Stimulated activated CD8-positive, alpha-beta memory T cell treated with anti-CD3 and anti-CD28 coated beads, Interleukin-4, amount 100 ng/mL, for 24 hours (primary cell): ENCODE measurements at regions not wholly inside any gene's neighbourhood (a gene's known extent, or its start where the extent isn't known, plus 50 kb on each side); places are given as distances from the start of the nearest gene placed in this dataset.
"Not testable (repeated sequence)": the region's sequence is repeated elsewhere in the genome, so short reads cannot be mapped to it uniquely, and the experiment has no call there.

ENCODE experiments used
- DNase-seq: peaks from one replicate; pipeline ENCODE4 v3.0.0-alpha.2; 2020; ENCODE audit warnings: low read depth

- no peak for DNase-seq
These were observed 114.5 kb upstream of the LYPLAL1 start for GRCh38 chr1:219058891-219059820.

- DNase-seq: no peak
These were observed 112.9 kb upstream of the LYPLAL1 start for GRCh38 chr1:219060798-219061197.

GRCh38 chr1:219062161-219062560 lies 111.5 kb upstream of the LYPLAL1 start:
- DNase-seq: no peak

DNA sequence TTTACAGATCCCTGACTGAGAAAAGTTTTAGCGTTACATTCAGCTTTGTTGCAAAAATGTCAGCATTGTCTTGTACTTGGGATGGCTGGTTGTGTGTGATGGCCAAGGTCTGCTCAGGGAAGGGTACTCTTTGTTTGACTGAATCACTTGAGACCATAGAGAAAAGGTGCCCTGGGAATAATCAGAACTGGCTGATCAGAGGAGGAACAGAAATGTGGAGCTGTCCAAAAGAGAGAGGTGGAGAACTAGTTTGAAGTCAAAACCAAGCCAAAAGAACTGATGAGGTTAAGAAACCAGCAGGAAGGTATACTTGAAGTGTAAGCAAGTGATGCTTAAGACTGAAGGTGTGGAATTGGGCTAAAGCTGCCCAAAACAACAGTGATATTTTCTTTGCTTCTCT lies 107.6 kb upstream of the LYPLAL1 start:
- no peak for DNase-seq

- DNase-seq: no peak
These were observed 106.9 kb upstream of the LYPLAL1 start for GRCh38 chr1:219066631-219067349.

- no peak for DNase-seq
These were observed 106.3 kb upstream of the LYPLAL1 start for GRCh38 chr1:219067350-219067712.

- not testable (repeated sequence) for DNase-seq
These were observed 103.3 kb upstream of the LYPLAL1 start for GRCh38 chr1:219070395-219070794.

DNA sequence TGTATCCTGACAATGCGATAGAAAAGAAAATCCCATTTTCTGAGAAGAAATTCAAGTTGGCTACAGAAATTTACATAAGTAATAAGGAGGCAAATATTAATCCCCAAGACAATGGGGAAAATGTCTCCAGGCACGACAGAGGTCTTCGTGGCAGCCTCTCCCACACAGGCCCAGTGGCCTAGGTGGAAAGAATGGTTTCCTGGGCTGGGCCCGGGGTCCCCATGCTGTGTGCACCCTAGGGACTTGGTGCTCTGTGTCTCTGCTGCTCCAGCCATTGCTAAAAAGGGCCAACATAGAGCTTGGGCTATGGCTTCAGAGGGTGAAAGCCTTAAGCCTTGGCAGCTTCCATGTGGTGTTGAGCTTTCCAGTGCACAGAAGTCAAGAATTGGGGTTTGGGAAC lies 102.5 kb upstream of the LYPLAL1 start:
- DNase-seq: no peak

GRCh38 chr1:219072329-219072728 lies 101.3 kb upstream of the LYPLAL1 start:
- DNase-seq: no peak

- DNase-seq: no peak
These were observed 99.5 kb upstream of the LYPLAL1 start for GRCh38 chr1:219074084-219074728.

DNA sequence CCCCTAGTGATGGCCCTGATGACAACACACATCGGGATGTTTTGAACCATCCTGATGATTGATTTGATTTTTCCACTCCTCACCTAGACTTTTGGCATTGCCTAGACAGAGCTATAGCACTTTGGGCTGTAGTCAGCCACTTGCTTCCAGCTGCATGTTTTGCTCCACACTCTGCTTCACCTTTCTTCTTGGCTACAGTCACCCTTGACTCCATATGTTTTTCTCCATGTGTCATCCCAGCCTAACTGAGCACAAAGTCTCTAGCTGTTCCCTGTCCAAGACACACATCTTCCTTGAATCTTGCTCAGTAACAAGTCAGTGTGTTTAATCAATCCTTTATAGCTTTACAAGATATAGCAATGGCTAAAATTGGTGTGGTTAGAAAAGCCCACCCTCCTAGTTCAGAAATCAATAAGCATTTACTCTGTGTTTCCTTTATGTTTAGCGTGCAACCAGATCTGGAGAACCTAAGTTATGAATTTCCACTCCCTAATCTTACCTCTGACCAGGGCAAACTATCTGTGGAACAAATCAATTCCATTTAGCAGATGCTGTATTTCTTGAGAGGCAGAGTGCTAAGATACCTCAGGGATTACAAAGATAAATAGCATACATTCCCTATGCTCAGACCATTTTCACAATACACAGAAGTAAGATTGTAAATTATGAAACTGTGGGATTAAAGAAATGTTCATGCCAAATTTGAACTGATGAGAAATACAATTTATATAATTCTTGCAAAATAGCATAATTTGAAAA lies 98.4 kb upstream of the LYPLAL1 start:
- no peak for DNase-seq

DNA sequence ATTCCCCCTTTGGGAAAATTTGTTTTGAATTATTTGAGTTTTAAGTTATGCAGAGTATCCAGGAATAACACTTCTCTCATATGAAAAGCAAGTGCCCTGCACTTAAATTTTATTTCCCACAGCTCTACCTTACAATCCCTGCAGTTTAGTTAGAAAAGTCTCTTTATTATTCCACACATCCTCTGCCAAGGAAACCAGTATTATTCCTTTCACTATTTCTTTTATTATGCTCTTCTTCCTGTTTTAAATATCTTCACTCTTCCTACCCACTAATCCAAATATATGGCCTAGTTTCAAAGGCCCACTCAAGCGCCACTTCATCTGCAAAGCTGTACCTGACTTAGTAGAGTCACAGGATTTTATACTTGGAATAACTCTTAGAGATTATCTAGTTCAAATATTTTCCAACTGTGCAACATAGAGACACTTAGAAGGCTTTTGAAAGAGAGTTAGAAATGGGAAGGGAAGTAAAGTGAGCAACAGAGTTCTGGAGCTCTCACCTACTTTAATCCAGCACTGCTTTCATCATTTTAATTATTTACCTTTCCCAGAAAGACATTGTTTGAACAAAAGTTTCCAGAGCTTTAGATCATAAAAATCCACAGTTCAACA lies 97.2 kb upstream of the LYPLAL1 start:
- DNase-seq: no peak

GRCh38 chr1:219077767-219078166 lies 95.9 kb upstream of the LYPLAL1 start:
- DNase-seq: not testable (repeated sequence)

GRCh38 chr1:219081943-219082925 lies 91.4 kb upstream of the LYPLAL1 start:
- DNase-seq: no peak

- DNase-seq: no peak
These were observed 90.0 kb upstream of the LYPLAL1 start for GRCh38 chr1:219083631-219084030.

GRCh38 chr1:219085082-219085481 lies 88.6 kb upstream of the LYPLAL1 start:
- no peak for DNase-seq

GRCh38 chr1:219085988-219086387 lies 87.7 kb upstream of the LYPLAL1 start:
- no peak for DNase-seq

GRCh38 chr1:219086956-219087469 lies 86.7 kb upstream of the LYPLAL1 start:
- DNase-seq: no peak

DNA sequence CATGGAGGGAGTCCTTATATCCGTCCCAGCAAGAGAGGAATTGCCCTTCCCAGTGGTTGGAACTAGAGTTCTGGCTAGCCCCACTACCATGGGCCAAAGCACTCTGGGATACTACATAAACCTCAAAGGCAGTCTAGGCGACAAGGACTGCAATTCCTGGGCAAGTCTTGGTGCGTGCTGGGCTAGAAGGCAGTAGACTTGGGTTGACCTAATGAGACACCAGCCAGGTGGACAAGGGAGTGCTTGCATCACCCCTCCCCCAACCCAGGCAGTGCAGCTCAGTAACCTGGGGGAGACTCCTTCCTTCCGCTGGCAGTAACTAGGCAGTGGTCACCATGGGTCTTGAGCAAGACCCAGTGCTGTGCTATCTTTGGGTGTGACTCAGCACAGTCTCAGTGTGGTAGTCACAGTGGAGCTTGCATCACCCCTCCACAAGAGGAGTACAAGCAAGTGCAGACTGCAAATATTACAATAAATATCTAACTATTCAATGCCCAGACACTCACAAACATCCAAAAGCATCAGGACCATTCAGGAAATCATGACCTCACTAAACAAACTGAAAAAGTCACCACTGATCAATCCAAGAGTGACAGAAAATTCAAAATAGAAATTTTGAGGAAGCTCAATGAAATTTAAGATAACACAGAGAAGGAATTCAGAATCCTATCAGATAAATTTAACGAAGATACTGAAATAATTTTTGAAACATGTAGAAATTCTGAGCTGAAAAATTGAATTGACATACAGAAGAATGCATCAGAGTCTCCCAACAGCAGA lies 84.7 kb upstream of the LYPLAL1 start:
- DNase-seq: no peak
